Right renal pelvis (tissue), 4 donors: ENCODE measurements at regions not wholly inside any gene's neighbourhood (a gene's known extent, or its start where the extent isn't known, plus 50 kb on each side); places are given as distances from the start of the nearest gene placed in this dataset.

ENCODE experiments used
- DNase-seq, 4 donors: peaks; one replicate each; pipeline ENCODE4 v3.0.0-alpha.2; 2013; ENCODE audit warnings: low read depth in 4 of 4, low spot score in 3 of 4, missing footprints in 1 of 4

DNA sequence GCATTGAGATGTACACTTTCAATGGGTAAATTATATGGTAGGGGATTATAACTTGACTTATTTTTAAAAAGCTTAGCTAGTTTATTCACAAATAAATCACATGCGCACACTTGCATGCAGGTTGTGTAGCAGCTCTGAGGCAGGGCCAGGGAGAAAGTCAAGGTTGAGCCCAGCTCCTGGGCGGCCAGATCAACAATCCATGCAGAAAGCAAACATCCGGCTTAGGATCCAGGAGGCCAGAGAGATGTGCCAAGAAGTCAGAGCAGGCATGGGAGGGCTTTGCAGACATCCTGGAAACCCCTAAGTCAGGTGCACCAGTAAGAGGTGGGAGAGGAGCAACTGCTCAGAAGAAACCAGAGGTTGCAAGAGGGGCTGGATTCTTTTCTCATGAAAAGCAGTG, 186.5 kb downstream of the AXIN2 start:
- no peak for DNase-seq

DNA sequence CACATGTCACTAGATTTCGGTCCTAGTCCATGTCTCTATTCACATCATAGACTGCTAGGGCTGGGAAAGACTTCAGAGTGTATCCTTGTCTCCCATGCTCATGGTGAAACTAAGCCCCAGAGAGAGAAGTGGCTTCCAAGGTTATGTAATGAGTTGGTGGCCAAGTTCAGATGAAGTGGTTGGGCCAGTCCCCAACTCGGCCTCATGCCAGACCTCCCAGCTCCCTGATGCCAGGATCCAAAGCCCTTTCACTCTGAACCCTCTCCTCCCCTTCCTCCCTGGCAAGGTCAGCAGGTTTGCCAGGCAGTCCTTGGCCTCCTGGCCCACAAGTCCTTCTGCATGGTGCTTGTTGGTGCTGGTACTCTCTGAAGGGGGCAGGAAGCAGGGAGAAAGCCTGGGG, 189.7 kb downstream of the AXIN2 start:
- DNase-seq, result no peak

DNA sequence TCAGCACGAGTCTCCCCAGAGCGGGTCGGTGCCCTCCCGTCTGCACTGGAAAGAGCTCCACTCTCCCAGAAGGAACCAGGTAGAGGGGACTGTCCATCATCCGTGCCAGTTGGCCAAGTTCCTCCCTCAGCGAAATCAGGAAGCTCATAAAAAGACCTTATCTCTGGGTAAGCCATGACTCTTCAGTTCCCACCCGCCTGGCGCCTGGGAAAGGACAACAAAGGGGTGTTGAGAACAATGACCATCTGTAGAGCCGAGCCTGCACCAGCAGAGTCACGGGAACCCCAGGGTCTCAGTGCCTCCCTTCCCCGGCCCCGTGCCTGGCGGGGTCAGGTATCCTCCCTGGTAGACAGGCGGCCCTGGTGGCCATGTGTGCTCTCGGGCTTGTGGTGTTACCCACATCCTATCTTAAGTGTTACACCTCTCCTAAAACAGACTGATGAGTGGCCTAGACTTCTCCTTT, 190.7 kb downstream of the AXIN2 start:
- no peak for DNase-seq

DNA sequence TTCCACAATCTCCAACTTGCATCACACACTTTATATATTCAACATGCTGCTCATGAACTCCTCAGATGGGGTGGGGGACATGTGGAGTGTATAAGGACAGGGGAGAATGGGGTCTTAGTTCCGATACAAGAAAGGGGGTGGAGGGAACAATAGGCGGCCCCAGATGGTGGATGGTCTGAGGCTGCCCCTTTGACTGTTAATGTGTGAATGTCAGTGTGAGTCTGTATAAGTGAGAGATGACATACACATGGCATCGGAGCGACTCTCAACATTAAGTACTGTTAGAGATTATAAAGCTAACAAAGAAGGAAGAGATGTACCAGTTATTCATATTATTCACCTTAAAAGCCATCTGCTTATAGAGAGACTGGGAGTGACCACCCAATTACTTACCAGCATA, 193.1 kb downstream of the AXIN2 start:
- DNase-seq, result no peak

DNA sequence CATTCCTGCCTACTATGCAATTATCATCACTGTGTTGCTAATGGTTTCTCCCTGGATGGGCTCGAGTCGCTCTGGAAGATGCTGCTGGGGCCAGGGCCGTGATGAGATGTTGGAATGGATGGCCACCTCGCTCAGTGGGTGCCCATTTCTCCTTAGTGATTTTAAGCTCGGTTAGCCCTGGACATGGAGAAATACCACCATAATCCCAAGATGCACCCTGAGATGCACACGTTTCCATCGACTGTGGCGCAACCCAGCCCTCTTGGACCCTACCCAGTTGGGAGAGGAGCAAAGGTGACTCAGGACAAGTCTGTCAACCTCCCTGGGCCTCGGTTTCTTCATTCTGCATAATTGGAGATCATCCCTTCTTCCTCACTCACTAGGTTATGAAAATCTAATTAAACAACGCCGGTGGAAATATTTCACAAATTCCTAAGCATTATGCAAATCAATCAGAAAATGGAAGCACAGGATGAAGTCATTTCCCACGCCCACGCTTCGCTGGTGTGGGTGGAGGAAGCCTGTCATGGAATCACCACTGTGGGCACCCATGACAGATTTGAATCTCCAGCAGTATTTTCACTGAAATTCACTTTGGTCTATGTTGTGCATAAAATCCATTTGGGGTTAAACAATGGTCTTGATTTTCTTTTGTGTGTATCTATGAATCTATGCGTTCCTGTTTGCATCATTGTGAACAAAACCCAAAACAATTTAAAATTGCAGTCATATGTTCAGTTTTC, 195.2 kb downstream of the AXIN2 start:
- DNase-seq, result no peak

DNA sequence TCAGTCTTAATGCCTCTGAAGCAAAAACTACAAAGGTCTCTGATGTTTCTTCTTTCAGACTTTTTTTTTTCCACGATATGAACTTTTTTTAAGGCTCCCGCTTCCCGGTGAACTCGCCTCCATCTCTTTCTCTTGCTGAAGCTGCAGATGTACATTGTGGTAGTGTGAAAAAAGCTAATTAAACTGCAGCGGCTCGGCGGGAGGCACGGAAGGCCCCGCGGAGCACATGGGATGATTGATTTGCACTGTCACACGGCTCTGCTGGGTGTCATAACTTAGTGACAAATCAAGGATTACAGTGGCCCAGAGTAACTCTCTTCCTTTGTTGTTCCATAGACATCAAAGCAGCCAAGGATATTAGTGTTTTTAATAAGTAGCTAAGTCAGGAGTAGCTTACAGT, 196.3 kb downstream of the AXIN2 start:
- DNase-seq, result no peak

DNA sequence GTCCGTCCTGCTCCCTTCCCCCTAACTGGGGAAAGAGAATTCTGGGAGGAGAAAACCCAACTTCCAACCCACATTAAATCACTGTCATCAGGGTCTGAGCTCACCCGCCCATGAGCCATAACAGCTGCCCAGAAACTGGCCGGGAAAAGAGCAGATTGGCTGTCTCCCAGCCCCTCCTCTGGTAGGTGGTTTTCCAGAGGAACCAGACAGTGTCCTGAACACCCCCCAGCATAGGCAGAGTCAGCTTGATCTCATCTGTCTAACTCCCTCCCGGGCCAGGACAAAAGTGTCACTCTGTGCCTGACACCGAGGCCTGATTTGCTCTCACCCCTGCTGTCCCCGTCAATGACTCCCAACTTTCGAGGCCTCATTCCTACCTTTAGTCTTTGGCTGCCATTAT, 197.0 kb downstream of the AXIN2 start:
- DNase-seq, result no peak

DNA sequence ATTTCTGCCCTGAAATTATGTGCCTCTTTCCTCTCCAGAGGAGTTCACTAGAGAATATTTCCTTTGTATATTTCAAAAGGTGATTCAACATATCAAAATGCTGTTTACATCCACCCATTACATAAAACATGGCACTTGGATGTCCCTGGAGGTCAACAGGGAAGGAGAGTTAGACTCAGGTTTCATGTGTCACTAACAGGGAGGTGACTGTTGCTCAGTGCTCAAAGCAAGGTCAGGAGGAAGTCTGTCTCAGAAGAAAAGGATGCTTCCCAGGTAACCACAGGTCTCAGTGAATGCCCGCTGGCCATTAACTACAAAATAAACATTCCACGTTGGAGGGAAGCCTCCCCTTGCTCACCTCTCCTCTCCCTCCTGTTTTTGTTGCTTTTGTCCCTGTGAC, 198.6 kb downstream of the AXIN2 start:
- DNase-seq, result no peak

DNA sequence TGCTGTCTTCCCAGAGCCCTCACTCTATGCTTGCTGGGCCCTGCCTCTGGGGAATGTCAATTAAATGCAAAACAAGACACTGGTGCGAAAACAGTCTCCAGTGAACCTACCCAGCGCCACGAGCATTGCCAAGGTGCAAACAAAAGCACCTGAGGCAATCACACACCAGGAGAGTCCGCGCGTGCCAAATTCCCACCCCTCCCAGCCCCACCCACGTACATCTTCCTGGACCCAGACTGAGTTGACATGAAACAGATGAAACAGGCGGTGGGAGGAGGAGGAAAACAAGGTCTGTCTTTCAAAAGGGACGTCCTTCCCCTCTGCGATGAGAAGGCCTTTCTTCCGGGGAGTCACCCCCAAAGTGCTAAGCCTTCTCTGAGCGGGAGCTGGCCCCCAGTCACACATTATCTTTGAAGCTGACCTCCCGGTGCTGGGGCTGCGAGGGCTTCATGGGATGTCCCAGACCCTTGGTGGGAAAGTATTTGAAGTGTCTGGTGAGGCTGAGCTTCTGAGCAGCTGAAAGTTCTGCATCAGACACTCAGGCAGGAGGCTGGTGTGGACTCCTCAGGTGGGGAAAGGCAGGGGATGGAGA, 200.4 kb downstream of the AXIN2 start:
- no peak for DNase-seq

DNA sequence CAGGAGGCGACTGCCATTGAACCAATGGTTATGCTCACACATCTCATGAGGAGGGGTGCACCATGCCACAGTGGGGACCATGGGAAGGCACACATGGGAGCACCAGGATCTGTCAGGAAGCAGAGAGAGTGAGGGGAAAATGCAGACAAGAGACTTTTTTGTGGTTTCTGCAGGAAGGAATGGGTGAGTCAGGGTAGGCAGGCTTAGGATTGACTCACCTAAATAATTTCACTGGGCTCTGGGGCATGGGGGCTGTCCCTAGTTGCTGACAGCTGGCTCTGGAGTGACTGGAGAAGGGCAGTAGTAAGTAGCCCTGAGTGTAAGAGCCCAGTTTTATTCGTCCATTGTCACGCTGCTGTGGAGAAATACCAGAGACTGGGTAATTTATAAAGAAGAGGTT, 202.4 kb downstream of the AXIN2 start:
- no peak for DNase-seq

DNA sequence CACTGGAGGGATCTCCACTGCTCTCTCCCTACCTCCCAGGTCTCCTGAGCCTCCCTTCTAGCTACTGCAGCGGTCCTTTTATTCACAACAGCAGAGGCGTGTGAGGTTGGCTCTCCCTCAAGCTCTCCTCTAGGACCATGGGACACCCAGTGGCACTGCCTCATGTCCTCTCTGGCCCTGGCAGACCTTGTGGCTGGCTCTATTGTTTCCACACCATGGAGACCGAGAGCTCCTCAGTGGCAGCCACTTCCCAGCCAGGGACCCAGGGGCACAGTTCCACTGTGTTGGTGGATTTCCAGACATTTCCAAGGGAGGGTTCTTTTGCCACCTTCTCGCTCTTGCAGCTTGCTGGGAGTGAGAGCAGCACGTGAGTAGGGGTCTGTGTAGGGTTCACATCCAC, 204.9 kb downstream of the AXIN2 start:
- DNase-seq, result no peak

DNA sequence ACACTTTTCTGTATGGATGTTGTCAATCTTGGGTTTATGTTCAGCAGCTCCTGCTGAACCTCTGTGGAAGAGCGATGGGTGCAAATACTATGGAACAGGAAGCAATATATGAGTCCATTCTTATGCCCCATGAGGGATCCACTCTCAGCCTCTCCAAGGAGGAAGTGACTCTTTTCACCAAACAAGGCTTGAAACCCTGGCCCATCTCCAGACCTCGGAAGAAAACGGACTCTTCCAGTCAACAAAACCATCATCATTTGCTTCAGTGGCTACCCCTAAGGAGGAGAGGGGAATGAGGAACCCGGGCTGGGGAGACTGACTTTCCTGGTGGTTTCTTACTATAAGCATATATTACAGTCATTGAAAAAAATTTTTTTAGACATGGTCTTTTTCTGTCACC, 206.2 kb downstream of the AXIN2 start:
- no peak for DNase-seq

DNA sequence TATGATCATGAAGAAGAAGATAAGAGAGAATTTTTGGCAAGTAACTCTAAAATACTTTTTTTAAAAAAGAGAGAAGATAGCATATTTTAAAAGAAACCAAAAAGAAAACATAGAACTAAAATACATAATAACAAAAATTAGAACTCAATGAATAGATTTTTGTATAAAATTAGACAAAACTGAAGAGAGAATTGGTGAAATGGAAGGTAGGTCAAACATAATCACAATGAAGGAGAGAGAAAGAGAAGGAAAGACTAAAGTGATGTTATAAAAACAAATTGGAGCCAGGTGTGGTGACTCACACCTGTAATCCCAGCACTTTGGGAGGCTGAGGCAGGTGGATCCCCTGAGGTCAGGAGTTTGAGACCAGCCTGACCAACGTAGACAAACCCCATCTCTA, 211.5 kb downstream of the AXIN2 start:
- DNase-seq, result no peak

DNA sequence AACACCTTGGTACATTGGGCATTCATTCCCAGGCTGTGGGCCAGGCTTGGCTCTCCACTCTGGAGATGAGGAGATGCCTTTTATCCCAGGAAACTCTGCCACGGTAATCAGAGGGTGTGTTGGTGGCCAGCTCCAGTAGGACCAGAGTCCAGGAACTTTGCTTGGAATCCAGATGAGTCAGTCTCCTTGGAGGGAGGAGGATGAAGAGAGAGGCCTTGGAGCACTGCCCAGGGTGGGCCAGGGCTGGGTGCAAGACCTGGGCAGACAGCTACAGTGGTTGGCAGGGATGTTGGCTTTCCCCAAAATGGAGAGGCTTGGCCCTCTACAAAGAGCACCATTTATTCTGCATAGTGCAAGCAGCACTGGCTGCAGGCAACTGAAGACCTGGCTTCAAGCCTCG, 209.0 kb downstream of the RGS9 start:
- DNase-seq, result no peak

DNA sequence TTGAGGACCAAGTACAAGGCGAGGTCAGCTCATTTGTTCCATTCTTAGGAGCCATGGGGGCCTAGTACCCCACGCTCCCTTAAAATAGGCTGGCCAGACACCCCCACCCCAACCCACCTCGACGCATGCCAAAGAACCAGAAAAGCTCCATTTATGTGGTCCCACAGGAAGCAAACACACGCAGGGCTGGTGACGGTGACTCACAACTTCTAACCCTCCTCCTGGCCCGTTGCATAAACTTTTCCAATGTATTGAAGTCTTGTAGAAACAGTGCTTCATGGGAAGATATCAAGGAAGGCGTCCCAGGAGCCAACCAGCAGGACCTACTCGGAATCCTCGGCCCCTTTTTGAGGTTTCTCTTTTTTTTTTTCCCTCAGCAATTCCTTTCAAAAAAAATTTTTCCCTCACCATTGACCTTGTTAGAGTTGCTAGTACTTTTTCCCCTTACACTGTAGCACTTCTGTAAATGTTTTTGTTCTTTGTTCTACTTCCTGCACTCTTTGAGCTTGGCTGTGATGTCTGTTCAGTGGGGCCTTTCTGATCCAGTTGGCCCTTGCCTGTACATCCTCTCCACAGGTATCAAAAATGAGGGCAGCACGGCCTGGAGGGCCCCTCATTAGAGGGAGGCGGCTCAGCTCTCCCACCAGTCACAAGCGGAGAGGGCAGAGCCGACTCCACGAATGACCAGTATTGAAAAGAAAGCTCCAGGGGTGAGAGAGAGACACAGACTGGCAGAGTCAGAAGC, 208.3 kb downstream of the RGS9 start:
- DNase-seq, result no peak

DNA sequence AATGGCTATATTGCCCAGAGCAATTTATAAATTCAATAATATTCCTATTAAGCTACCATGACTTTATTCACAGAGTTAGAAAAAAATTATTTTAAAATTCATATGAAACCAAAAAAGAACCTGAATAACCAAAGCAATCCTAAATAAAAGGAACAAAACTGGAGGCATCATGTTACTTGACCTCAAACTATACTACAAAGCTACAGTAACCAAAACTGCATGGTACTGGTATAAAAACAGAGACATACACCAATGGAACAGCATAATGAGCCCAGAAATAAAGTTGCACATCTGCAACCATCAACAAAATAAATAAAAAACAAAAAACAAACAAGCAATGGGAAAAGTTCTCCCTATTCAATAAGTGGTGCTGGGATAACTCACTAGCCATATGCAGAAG, 203.2 kb downstream of the RGS9 start:
- no peak for DNase-seq

DNA sequence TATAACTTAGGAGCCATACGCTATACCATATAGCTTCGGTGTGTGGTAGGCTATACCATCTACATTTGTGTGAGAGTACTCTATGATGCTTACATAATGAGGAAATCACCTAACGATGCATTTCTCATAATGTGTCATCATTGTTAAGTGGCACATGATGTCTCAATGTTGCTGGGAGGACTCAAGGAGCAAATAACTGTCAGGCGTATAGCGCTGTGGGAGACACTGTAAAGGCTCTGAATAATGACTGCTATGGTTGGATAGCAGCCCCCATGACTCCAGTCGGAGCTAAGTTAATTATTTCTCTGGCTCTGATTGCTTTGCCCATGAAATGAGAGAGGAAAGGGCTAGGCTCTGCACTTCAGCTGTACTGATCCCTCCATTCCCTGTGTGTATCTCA, 197.2 kb downstream of the RGS9 start:
- DNase-seq, result no peak

DNA sequence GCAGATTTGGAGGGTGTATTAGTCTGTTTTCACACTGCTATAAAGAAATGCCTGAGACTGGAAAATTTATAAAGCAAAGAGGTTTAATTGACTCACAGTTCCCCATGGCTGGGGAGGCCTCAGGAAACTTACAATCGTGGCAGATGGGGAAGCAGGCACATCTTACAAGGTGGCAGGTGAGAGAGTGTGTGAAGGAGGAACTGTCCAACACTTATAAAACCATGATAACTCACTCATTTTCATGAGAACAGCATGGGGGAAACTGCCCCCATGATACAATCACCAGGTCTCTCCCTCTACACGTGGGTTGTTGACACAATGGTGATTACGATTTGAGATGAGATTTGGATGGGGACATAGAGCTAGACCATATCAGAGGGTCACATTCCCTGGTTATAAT, 195.6 kb downstream of the RGS9 start:
- no peak for DNase-seq

DNA sequence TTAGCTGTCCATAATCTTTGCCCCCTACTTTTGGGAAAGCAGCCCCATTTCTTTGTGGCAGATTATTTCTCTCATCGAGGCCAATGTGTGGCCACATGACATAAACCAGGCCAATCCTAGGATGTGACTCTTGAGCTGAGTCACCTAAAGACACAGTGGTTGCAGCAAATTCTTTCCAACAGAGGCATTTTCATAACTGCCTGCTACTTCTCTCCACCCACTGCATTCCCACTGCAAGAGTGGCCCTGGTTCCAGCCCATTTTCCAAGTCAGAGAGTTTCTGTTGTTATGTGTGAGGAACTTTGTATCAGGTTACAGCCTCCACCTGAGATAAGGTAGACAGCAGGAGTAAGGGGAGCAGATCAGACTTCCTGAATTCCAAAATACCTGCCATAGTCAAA, 195.2 kb downstream of the RGS9 start:
- DNase-seq, result no peak

DNA sequence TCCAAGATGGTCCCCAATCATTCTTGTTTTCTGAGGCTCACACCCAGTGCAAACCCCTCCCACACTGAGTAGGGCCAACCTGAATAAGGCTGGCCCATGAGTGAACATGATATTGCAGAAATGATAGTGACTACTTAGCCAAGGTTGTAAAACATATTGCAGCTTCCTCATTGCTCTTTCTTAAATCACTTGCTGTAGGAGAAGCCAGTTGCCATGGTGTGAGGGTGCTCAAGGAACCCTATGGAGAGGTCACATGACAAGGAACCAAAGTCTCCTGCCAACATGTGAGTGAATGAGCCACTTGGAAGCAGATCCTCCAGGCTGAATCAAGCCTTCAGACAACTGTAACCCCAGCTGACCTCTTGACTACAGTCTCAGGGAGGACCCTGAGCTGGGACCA, 191.4 kb downstream of the RGS9 start:
- DNase-seq, result no peak

DNA sequence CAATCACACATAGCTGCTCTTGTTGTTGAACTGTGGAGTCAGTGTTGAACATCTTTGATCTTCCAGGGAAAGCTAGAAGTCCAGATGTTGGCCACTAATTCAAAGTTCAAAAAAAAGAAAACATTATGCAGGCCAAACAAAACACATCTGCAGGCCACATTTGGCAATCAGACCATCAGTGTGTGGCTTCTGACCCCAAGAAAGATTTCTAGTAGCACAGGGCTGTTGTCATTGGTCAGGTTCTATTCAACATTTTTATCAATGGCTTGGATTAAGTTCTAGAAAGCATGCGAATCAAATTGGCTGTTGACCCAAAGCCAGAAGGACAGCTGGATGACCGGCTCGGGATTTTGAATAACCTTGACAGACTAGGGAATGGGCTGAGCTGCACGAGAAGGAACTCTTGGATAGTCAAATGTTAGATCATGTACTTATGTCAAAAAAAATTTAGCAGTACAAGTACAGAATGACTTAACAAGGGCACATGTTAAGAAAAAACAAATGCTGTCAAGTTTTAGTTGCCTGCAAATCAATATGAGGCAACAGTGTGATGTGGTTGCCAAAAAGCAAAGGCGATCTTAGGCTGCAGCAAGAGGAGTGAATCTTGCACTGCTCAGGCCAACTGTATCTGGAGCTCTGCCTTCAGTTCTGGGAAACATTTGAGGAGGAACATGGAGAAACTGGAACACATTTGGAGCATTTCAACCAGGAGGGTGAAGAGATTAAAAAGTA, 187.6 kb downstream of the RGS9 start:
- DNase-seq, result no peak
